SU-DHL-6 (cell line): ENCODE measurements at regions not wholly inside any gene's neighbourhood (a gene's known extent, or its start where the extent isn't known, plus 50 kb on each side); places are given as distances from the start of the nearest gene placed in this dataset.

Experiments
- CTCF ChIP-seq: fragments of 200-600 bp; sonication (generic); IDR thresholded peaks from one replicate; pipeline ENCODE4 v1.5.1; 2017; ENCODE audit warnings: antibody characterized with exemption, mild to moderate bottlenecking, low read length, moderate library complexity; ENCODE audit not compliant: insufficient read depth, poor library complexity, severe bottlenecking
- EZH2phosphoT487 ChIP-seq: fragments of 200-600 bp; sonication (generic), shearing (Covaris generic); conservative IDR thresholded peaks from 2 replicates; pipeline ENCODE4 v1.6.1; 2018; ENCODE audit warnings: mild to moderate bottlenecking, antibody characterized with exemption, low read length, moderate library complexity, mixed read lengths

- TF ChIP-seq CTCF (no peak), EZH2phosphoT487 (no peak)
Measured at GRCh38 chr11:119566319-119566718, 143.3 kb upstream of the THY1 start.
